ENCODE measurements at regions not wholly inside any gene's neighbourhood (a gene's known extent, or its start where the extent isn't known, plus 50 kb on each side); places are given as distances from the start of the nearest gene placed in this dataset.

DNA sequence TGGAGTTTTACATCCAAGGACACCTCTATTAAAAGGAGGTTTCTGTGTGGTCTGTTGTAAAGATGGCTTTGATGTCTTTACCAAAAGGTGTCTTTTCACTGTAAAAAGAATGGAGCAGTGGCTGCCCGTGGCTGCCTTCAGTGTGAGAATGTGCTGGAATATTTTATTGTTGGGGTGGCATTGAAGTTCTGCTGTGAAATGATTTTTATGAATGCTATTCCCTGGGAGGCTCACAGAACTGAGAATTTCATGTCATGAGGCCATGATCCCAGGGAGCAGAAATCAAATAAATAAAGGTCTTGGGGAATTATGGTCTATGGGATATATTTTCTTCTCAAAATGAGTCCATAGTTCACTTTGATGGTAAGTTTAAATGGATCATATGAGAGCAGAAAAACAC is 425.2 kb upstream of the ZNF608 start:
- Histone ChIP-seq H3K9me3 (ENCODE audit: control insufficient read depth, low read length) (no peaks in the 10 kb centered on the region), H3K4me1 (ENCODE audit: control insufficient read depth, insufficient read depth, low read length, poor library complexity, severe bottlenecking) (no peaks in the 10 kb centered on the region), H3K27ac (ENCODE audit: low read depth, low read length, severe bottlenecking) (no peak overlapping the region), H3K36me3 (ENCODE audit: control insufficient read depth, insufficient read depth, low read length) (no peaks in the 10 kb centered on the region), H3K4me3 (ENCODE audit: extremely low read depth, insufficient read depth, low read length, poor library complexity, severe bottlenecking) (no peak overlapping the region)
- WGBS, 2 experiments (ENCODE audit: insufficient coverage in 2 of 2): 67 to 71% methylated on average over 1 of the region's 1 CpG

DNA sequence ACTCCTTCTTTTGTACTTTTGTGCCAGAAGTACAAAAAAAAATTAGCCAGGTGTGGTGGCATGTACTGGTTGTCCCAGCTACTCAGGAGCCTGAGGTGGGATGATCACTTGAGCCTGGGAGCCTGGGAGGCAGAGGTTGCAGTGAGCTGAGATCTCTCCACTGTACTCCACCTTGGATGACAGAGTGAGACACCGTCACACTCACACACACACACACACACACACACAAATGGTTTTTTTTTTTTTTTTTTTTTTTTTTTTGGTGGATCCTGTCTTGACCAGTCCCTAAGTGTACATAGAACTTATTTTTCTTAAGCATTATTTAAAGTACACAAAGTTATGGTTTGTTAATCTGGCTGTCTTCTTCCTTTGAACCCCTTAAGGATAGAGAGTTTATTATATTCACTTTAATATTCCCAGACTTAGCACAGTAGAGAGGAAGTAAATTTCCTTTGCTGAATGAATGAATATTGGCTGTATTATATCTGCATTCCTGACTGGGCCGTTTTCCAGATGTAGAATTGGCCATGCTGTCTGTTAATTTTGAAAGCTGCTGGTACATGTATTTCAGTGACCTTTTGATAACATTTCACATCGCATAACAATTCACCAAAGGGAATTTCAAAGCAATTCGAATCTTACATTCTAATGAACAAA is 429.0 kb upstream of the ZNF608 start:
- 75% methylated on average over 3 of the region's 4 CpGs; no CpG with 5 or more reads in 1 of the 2 experiments for WGBS, 2 experiments (ENCODE audit: insufficient coverage in 2 of 2)
- no peaks in the 10 kb centered on the region for H3K9me3 ChIP-seq (ENCODE audit: control insufficient read depth, low read length)
- H3K27ac ChIP-seq (ENCODE audit: low read depth, low read length, severe bottlenecking): no peak overlapping the region
- H3K4me3 ChIP-seq (ENCODE audit: extremely low read depth, insufficient read depth, low read length, poor library complexity, severe bottlenecking): no peak overlapping the region
- no peaks in the 10 kb centered on the region for H3K36me3 ChIP-seq (ENCODE audit: control insufficient read depth, insufficient read depth, low read length)
- H3K4me1 ChIP-seq (ENCODE audit: control insufficient read depth, insufficient read depth, low read length, poor library complexity, severe bottlenecking): no peaks in the 10 kb centered on the region

DNA sequence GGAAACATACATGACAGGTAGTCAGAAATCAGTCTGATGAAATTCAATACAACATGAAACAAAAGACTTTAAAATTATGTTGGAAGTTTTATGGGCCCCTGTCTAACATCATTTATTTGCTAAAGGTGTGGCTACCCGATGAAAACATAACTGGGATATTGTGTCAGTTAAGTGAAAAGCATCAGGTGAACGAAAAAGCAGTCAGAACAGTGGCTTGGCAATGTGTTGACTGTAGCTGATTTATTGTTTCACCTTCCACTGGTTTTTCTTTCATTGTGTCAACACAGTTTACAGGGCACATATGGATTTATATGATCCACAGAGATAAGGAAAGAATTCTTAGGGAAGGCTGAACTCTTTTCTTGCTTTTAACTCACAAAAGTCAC is 429.6 kb upstream of the ZNF608 start:
- no peak overlapping the region for H3K4me3 ChIP-seq (ENCODE audit: extremely low read depth, insufficient read depth, low read length, poor library complexity, severe bottlenecking)
- H3K4me1 ChIP-seq (ENCODE audit: control insufficient read depth, insufficient read depth, low read length, poor library complexity, severe bottlenecking): no peaks in the 10 kb centered on the region
- no peaks in the 10 kb centered on the region for H3K9me3 ChIP-seq (ENCODE audit: control insufficient read depth, low read length)
- 92% methylated on average over 2 of the region's 2 CpGs; no CpG with 5 or more reads in 1 of the 2 experiments for WGBS, 2 experiments (ENCODE audit: insufficient coverage in 2 of 2)
- H3K27ac ChIP-seq (ENCODE audit: low read depth, low read length, severe bottlenecking): no peak overlapping the region
- no peaks in the 10 kb centered on the region for H3K36me3 ChIP-seq (ENCODE audit: control insufficient read depth, insufficient read depth, low read length)

DNA sequence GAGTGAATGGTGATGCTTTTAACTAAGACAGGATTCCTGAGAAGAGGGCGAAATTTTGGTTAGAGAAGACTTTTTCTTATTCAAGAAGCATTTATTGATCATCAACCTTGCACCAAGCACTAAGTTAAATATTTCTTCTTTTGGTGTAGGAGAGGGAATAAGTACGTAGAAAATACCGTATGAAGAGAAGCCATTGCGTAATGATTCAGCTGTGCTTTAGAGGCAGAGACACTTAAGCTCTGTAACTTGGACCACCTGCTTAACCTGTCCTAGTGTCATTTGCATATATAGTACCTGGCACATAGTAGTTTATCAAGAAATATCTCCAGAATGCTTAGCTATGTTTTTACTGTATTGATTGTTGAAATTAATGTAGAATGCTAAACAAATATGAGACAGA is 430.9 kb upstream of the ZNF608 start:
- no peaks in the 10 kb centered on the region for H3K36me3 ChIP-seq (ENCODE audit: control insufficient read depth, insufficient read depth, low read length)
- H3K4me3 ChIP-seq (ENCODE audit: extremely low read depth, insufficient read depth, low read length, poor library complexity, severe bottlenecking): no peak overlapping the region
- no peak overlapping the region for H3K27ac ChIP-seq (ENCODE audit: low read depth, low read length, severe bottlenecking)
- no peaks in the 10 kb centered on the region for H3K9me3 ChIP-seq (ENCODE audit: control insufficient read depth, low read length)
- 100% methylated on average over 1 of the region's 4 CpGs; no CpG with 5 or more reads in 1 of the 2 experiments for whole genome bisulfite sequencing, 2 experiments (ENCODE audit: insufficient coverage in 2 of 2)
- no peaks in the 10 kb centered on the region for H3K4me1 ChIP-seq (ENCODE audit: control insufficient read depth, insufficient read depth, low read length, poor library complexity, severe bottlenecking)

DNA sequence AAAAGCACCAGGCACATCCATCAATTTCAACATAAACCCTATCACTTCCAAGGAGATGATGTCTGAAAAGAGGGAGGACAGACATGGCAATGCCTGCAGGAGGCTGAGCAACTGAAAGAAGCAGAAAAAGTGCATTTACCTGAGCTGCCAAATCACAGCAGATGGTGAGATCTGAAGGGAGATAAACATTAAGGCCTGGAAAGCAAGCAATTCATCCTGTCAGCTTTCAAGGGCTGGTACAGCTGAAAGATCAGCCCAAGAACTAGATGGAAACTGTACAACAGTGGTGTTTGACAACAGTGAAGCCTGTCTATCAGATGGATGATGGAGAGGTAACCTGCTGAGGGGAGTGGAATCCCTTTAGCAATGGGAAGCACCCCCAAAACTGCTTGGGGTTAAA is 433.2 kb upstream of the ZNF608 start:
- H3K4me1 ChIP-seq (ENCODE audit: control insufficient read depth, insufficient read depth, low read length, poor library complexity, severe bottlenecking): no peaks in the 10 kb centered on the region
- H3K36me3 ChIP-seq (ENCODE audit: control insufficient read depth, insufficient read depth, low read length): no peaks in the 10 kb centered on the region
- no peak overlapping the region for H3K27ac ChIP-seq (ENCODE audit: low read depth, low read length, severe bottlenecking)
- H3K4me3 ChIP-seq (ENCODE audit: extremely low read depth, insufficient read depth, low read length, poor library complexity, severe bottlenecking): no peak overlapping the region
- H3K9me3 ChIP-seq (ENCODE audit: control insufficient read depth, low read length): no peaks in the 10 kb centered on the region

DNA sequence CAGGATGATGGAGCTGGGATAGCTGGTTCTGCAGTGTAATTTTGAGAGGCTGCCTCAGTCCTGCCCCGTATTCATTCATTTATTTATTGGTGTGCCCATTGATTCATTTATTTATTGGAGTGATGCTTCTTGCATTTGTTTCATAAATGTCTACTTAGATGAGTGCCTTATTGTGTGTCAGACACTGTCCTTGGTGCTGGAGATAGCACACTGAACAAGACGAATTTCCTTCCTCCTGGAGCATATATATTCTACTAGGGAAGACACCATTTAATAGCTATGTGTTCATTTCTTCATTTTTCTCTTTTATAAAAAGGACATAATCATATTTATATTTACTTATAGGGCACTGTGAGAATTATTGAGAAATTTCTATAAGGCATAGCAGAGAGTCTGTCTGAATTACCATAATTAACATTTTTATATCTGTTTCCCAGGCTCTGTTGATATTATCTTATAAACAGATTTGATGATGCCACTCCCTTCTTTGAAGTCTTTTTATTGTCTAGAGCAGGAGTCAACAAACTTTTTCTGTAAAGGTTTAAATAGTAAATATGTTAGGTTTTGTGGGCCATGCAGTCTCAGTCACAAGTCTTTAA is 433.9 kb upstream of the ZNF608 start:
- no peak overlapping the region for H3K4me3 ChIP-seq (ENCODE audit: extremely low read depth, insufficient read depth, low read length, poor library complexity, severe bottlenecking)
- no peaks in the 10 kb centered on the region for H3K4me1 ChIP-seq (ENCODE audit: control insufficient read depth, insufficient read depth, low read length, poor library complexity, severe bottlenecking)
- H3K36me3 ChIP-seq (ENCODE audit: control insufficient read depth, insufficient read depth, low read length): no peaks in the 10 kb centered on the region
- 80 to 83% methylated on average over 1 of the region's 2 CpGs for WGBS, 2 experiments (ENCODE audit: insufficient coverage in 2 of 2)
- no peaks in the 10 kb centered on the region for H3K9me3 ChIP-seq (ENCODE audit: control insufficient read depth, low read length)
- no peak overlapping the region for H3K27ac ChIP-seq (ENCODE audit: low read depth, low read length, severe bottlenecking)

DNA sequence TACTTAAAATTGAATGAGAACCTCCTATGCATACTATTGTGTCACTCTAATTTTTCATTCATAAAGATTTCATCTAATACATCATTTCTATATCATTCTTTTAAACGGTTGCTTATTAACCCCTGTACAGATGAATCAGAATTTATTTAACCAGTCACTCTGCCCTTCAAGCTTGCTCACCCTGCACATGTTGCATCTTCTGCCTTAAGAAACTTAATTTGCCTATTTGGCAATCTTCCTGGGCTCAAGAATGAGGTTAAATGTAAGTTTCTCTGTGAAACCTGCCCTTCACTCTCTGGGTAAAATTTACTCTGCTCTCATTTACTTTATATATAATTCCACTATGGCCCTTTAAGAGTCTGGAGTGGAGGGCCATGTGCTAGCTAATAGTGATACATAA is 434.7 kb upstream of the ZNF608 start:
- Histone ChIP-seq H3K4me1 (ENCODE audit: control insufficient read depth, insufficient read depth, low read length, poor library complexity, severe bottlenecking) (no peaks in the 10 kb centered on the region), H3K27ac (ENCODE audit: low read depth, low read length, severe bottlenecking) (no peak overlapping the region), H3K9me3 (ENCODE audit: control insufficient read depth, low read length) (no peaks in the 10 kb centered on the region), H3K4me3 (ENCODE audit: extremely low read depth, insufficient read depth, low read length, poor library complexity, severe bottlenecking) (no peak overlapping the region), H3K36me3 (ENCODE audit: control insufficient read depth, insufficient read depth, low read length) (no peaks in the 10 kb centered on the region)
- 89% methylated on average over 1 of the region's 1 CpG for WGBS, 2 experiments (ENCODE audit: insufficient coverage in 2 of 2)

DNA sequence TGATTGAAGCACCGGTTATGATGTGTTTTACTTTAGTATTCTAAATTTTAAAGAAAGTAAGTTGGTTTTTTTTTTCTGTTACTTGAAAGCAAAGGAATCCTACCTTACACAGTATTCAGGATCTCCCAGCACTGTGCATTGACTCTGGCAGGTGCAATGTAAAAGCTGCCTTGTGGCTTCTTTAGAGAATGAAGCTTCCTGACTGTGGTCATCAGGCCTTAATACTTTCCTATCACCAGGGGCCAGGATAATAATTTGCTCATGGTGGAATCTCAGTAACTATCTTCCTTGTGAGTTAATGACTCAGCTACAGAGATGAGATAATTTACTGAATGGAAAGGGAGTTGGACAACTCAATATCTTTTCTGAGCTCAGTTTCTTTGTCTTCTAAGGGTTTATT is 435.5 kb upstream of the ZNF608 start:
- 100% methylated on average over 1 of the region's 1 CpG; no CpG with 5 or more reads in 1 of the 2 experiments for WGBS, 2 experiments (ENCODE audit: insufficient coverage in 2 of 2)
- Histone ChIP-seq H3K4me3 (ENCODE audit: extremely low read depth, insufficient read depth, low read length, poor library complexity, severe bottlenecking) (no peak overlapping the region), H3K4me1 (ENCODE audit: control insufficient read depth, insufficient read depth, low read length, poor library complexity, severe bottlenecking) (no peaks in the 10 kb centered on the region), H3K9me3 (ENCODE audit: control insufficient read depth, low read length) (no peaks in the 10 kb centered on the region), H3K27ac (ENCODE audit: low read depth, low read length, severe bottlenecking) (no peak overlapping the region), H3K36me3 (ENCODE audit: control insufficient read depth, insufficient read depth, low read length) (no peaks in the 10 kb centered on the region)

DNA sequence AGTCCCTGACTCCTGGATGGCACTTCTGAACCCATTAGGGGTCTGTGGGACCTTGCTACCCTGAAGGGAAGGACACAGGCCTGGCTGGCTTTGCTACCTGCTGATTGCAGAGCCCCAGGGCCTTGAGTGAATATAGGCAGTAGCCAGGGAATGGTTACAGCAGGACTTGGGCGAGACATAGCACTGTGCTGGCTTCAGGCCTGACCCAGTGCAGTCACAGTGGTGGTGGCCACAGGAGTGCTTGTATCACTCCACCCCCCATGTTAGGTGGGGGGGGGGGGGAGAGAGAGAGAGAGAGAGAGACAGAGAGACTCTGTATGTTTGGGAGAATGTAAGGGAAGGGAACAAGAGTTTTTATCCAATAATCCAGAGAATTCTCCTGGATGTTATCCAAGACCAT is 439.3 kb upstream of the ZNF608 start:
- no peaks in the 10 kb centered on the region for H3K4me1 ChIP-seq (ENCODE audit: control insufficient read depth, insufficient read depth, low read length, poor library complexity, severe bottlenecking)
- no peaks in the 10 kb centered on the region for H3K9me3 ChIP-seq (ENCODE audit: control insufficient read depth, low read length)
- H3K27ac ChIP-seq (ENCODE audit: low read depth, low read length, severe bottlenecking): no peak overlapping the region
- H3K4me3 ChIP-seq (ENCODE audit: extremely low read depth, insufficient read depth, low read length, poor library complexity, severe bottlenecking): no peak overlapping the region
- no peaks in the 10 kb centered on the region for H3K36me3 ChIP-seq (ENCODE audit: control insufficient read depth, insufficient read depth, low read length)
- no CpG with 5 or more reads among the region's 1 CpG for WGBS, 2 experiments (ENCODE audit: insufficient coverage in 2 of 2)

DNA sequence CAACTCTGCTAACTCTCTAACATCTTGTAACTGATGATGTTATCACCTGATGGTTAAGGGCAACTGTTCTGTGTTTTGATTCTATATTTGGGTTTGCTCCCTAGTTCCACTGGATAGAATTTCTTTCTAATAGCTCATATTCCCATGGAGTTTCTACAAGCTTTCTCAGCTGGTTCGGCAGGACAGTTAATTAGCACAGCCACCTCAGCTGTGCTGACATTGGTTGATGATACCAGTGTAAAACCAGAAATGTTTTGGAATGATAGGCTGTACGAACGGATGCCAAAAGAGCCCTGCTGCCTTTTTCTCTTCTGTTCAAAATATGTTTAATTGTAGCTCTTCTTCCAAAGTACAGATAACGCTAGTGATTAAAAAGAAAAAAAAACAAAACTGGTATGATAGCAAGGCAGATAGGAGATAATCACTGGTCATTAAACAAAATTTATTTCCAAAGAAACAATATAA is 440.5 kb upstream of the ZNF608 start:
- no peak overlapping the region for H3K4me3 ChIP-seq (ENCODE audit: extremely low read depth, insufficient read depth, low read length, poor library complexity, severe bottlenecking)
- 60 to 100% methylated on average over 1 to 2 of the region's 4 CpGs for WGBS, 2 experiments (ENCODE audit: insufficient coverage in 2 of 2)
- H3K36me3 ChIP-seq (ENCODE audit: control insufficient read depth, insufficient read depth, low read length): no peaks in the 10 kb centered on the region
- H3K27ac ChIP-seq (ENCODE audit: low read depth, low read length, severe bottlenecking): no peak overlapping the region
- H3K9me3 ChIP-seq (ENCODE audit: control insufficient read depth, low read length): no peaks in the 10 kb centered on the region
- no peaks in the 10 kb centered on the region for H3K4me1 ChIP-seq (ENCODE audit: control insufficient read depth, insufficient read depth, low read length, poor library complexity, severe bottlenecking)

DNA sequence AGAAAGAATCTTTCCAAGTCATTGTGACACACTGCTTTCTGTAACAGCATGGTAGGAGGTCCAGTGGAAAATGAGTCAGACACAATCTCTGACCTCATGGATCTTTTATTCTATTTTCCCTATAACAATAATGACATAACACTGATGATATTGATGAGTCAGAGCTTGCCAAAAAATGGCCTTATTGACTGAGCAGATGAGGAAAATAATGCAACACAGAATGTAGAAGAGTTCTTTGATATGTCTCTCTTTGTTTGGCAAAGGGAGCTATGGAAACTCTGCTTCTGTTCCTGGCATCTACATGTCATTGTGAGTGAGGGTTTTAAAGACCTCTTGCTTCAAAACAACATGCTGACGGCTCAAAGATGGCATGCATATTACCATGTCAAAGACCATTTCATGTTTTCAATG is 443.1 kb upstream of the ZNF608 start:
- H3K4me3 ChIP-seq (ENCODE audit: extremely low read depth, insufficient read depth, low read length, poor library complexity, severe bottlenecking): no peak overlapping the region
- 83% methylated on average over 1 of the region's 1 CpG; no CpG with 5 or more reads in 1 of the 2 experiments for WGBS, 2 experiments (ENCODE audit: insufficient coverage in 2 of 2)
- H3K27ac ChIP-seq (ENCODE audit: low read depth, low read length, severe bottlenecking): no peak overlapping the region
- no peaks in the 10 kb centered on the region for H3K36me3 ChIP-seq (ENCODE audit: control insufficient read depth, insufficient read depth, low read length)
- no peaks in the 10 kb centered on the region for H3K4me1 ChIP-seq (ENCODE audit: control insufficient read depth, insufficient read depth, low read length, poor library complexity, severe bottlenecking)
- no peaks in the 10 kb centered on the region for H3K9me3 ChIP-seq (ENCODE audit: control insufficient read depth, low read length)

Measured in mesodermal cell (in vitro differentiated cells).